DOHH2 (cell line): ENCODE measurements at regions not wholly inside any gene's neighbourhood (a gene's known extent, or its start where the extent isn't known, plus 50 kb on each side); places are given as distances from the start of the nearest gene placed in this dataset.

Experiments used
- EZH2phosphoT487 ChIP-seq: fragments of 200-600 bp; sonication (generic); IDR thresholded peaks from 2 replicates; pipeline ENCODE4 v1.6.1; 2017; ENCODE audit warnings: borderline replicate concordance, mild to moderate bottlenecking, antibody characterized with exemption, low read length, moderate library complexity, mixed read lengths
- TF ChIP-seq, protein P1 (sequence below): fragments of 200-600 bp; sonication (generic); IDR thresholded peaks from one replicate; pipeline ENCODE4 v1.5.1; 2014; ENCODE audit warnings: antibody characterized with exemption, mild to moderate bottlenecking, low read depth, low read length; ENCODE audit not compliant: poor library complexity, severe bottlenecking

- TF ChIP-seq, protein P1, sequence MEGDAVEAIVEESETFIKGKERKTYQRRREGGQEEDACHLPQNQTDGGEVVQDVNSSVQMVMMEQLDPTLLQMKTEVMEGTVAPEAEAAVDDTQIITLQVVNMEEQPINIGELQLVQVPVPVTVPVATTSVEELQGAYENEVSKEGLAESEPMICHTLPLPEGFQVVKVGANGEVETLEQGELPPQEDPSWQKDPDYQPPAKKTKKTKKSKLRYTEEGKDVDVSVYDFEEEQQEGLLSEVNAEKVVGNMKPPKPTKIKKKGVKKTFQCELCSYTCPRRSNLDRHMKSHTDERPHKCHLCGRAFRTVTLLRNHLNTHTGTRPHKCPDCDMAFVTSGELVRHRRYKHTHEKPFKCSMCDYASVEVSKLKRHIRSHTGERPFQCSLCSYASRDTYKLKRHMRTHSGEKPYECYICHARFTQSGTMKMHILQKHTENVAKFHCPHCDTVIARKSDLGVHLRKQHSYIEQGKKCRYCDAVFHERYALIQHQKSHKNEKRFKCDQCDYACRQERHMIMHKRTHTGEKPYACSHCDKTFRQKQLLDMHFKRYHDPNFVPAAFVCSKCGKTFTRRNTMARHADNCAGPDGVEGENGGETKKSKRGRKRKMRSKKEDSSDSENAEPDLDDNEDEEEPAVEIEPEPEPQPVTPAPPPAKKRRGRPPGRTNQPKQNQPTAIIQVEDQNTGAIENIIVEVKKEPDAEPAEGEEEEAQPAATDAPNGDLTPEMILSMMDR, result no peak
- TF ChIP-seq EZH2phosphoT487, result no peak
These were observed 296.0 kb upstream of the SP4 start for GRCh38 chr7:21131897-21132296.
